ENCODE measurements at regions not wholly inside any gene's neighbourhood (a gene's known extent, or its start where the extent isn't known, plus 50 kb on each side); places are given as distances from the start of the nearest gene placed in this dataset.

- TF ChIP-seq POLR2A (IDR thresholded peaks at IDR 0.05) = no peak
- TF ChIP-seq, protein P1, sequence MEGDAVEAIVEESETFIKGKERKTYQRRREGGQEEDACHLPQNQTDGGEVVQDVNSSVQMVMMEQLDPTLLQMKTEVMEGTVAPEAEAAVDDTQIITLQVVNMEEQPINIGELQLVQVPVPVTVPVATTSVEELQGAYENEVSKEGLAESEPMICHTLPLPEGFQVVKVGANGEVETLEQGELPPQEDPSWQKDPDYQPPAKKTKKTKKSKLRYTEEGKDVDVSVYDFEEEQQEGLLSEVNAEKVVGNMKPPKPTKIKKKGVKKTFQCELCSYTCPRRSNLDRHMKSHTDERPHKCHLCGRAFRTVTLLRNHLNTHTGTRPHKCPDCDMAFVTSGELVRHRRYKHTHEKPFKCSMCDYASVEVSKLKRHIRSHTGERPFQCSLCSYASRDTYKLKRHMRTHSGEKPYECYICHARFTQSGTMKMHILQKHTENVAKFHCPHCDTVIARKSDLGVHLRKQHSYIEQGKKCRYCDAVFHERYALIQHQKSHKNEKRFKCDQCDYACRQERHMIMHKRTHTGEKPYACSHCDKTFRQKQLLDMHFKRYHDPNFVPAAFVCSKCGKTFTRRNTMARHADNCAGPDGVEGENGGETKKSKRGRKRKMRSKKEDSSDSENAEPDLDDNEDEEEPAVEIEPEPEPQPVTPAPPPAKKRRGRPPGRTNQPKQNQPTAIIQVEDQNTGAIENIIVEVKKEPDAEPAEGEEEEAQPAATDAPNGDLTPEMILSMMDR (IDR thresholded peaks at IDR 0.05) = no peak
Measured at GRCh38 chr9:87830446-87830845, 52.2 kb upstream of the SPATA31E1 start.
